Pancreas (tissue), 10 donors: ENCODE measurements at regions not wholly inside any gene's neighbourhood (a gene's known extent, or its start where the extent isn't known, plus 50 kb on each side); places are given as distances from the start of the nearest gene placed in this dataset.

Experiments used
- ATAC-seq, 4 donors: fragments of 200-7000 bp; cut with Tn5 transposase; one replicate each; pipeline versions ENCODE4 v1.8.0 to v1.9.1; 2020; ENCODE audit warnings: mild to moderate bottlenecking in 4 of 4, moderate library complexity in 4 of 4
- DNase-seq, 6 donors: peaks; one replicate each; pipeline ENCODE4 v3.0.0-alpha.2; 2020
- FAIRE-seq: peaks from 2 replicates; lab custom pipeline; 2012; peaks lifted over from hg19 to GRCh38; lab: Jason Lieb, UNC
- H3K27ac ChIP-seq, 4 donors: fragments of 200-600 bp; sonication (generic); 1 replicate in 3 of 4; 2 replicates in 1 of 4; pipeline versions ENCODE4 v1.5.0 to v1.8.0; 2020
- H3K27me3 ChIP-seq, 4 donors: fragments of 200-600 bp; one replicate each; pipeline ENCODE4 v1.8.0; 2021
- H3K36me3 ChIP-seq, 3 donors: fragments of 200-600 bp; sonication (generic) in 1 of 3; one replicate each; pipeline versions ENCODE4 v1.5.0 to v1.8.0; 2020 to 2021
- H3K4me1 ChIP-seq, 3 donors: fragments of 200-600 bp; one replicate each; pipeline ENCODE4 v1.8.0; 2021
- H3K4me3 ChIP-seq, 4 donors: fragments of 200-600 bp; sonication (generic) in 2 of 4; one replicate each; pipeline versions ENCODE4 v1.5.0 to v1.8.0; 2020 to 2021
- H3K9me3 ChIP-seq, 4 donors: fragments of 200-600 bp; one replicate each; pipeline ENCODE4 v1.8.0; 2021
- CTCF ChIP-seq, 4 donors: fragments of 200-600 bp; sonication (generic) in 3 of 4; IDR thresholded peaks; one replicate each; pipeline versions ENCODE4 v1.5.0 to v1.8.0; 2021; ENCODE audit warnings: antibody characterized with exemption in 4 of 4
- WGBS, 2 donors: extraction: QIAGEN DNeasy Blood & Tissue Kit; methylation state at CpG; one replicate each; pipeline ENCODE4 v1.1.7; 2013; 5-methylcytosine and 5-hydroxymethylcytosine counted together
- intact Hi-C, 3 donors: fragments of 100-400 bp; cut with DNase I; formaldehyde crosslinking; loops; one replicate each; pipeline versions ENCODE4 v1.11.1 to v1.14.2; 2022
- donor health status: healthy with polysubstance abuse.
- donor health status: DM: no; HTN: no; CAD: no; lungs with moderate emphysema.
- donor health status: DM: no; HTN: no; CAD: no.
- donor health status: control.
- donor health status: control.
- donor health status: Bipolar disorder and iron deficiency.
- donor health status: DM: yes; HTN: yes; CAD: no.
- donor health status: DM: no; HTN: no; CAD: no.
- donor health status: DM: no; HTN: no; CAD: no.
- donor health status: DM: yes; HTN: yes; CAD: no.

- peaks cover 2 to 9% (median 7%) of the 10 kb centered on the region in 3 donors for H3K4me1 ChIP-seq
- no peak for FAIRE-seq
- no peaks in the 10 kb centered on the region for H3K36me3 ChIP-seq
- no peak for TF ChIP-seq CTCF (IDR thresholded peaks at IDR 0.05)
- no peaks in the 10 kb centered on the region for H3K9me3 ChIP-seq
- intact Hi-C loops, result no loop called here
- H3K4me3 ChIP-seq, result no peak overlapping the region
- no peak for ATAC-seq
- no peak overlapping the region for H3K27ac ChIP-seq
- DNase-seq, result no peak
- 97 to 100% methylated on average over 1 of the region's 1 CpG for WGBS, 2 donors
- no peaks in the 10 kb centered on the region for H3K27me3 ChIP-seq
Observed at GRCh38 chr11:87602776-87603175, 565.0 kb downstream of the TMEM135 start.

GRCh38 chr11:87600938-87601337, 563.2 kb downstream of the TMEM135 start:
- Histone ChIP-seq H3K27me3 (no peaks in the 10 kb centered on the region), H3K36me3 (no peaks in the 10 kb centered on the region), H3K27ac (no peak overlapping the region), H3K9me3 (no peaks in the 10 kb centered on the region), H3K4me3 (no peak overlapping the region), H3K4me1 (peaks cover 2 to 9% (median 7%) of the 10 kb centered on the region in 3 donors)
- WGBS, 2 donors, result 15 to 17% methylated on average over 4 of the region's 4 CpGs
- intact Hi-C loops, result no loop called here
- ATAC-seq (peak in 2 of 4 donors; percentile 29 to 43), FAIRE-seq (no peak), DNase-seq (no peak)
- no peak for TF ChIP-seq CTCF (IDR thresholded peaks at IDR 0.05)

GRCh38 chr11:87597725-87598124, 560.0 kb downstream of the TMEM135 start:
- Histone ChIP-seq H3K4me3 (no peak overlapping the region), H3K27me3 (no peaks in the 10 kb centered on the region), H3K9me3 (no peaks in the 10 kb centered on the region), H3K36me3 (no peaks in the 10 kb centered on the region), H3K4me1 (peaks cover 0 to 9% (median 0%) of the 10 kb centered on the region in 3 donors), H3K27ac (no peak overlapping the region)
- no peak for TF ChIP-seq CTCF (IDR thresholded peaks at IDR 0.05)
- FAIRE-seq (no peak), DNase-seq (no peak), ATAC-seq (no peak)
- intact Hi-C loops, result no loop called here

GRCh38 chr11:87596176-87596575, 558.4 kb downstream of the TMEM135 start:
- WGBS, 2 donors, result 57 to 58% methylated on average over 5 of the region's 5 CpGs

More at GRCh38 chr11:87596176-87596575, 558.4 kb downstream of the TMEM135 start:
- TF ChIP-seq CTCF (IDR thresholded peaks at IDR 0.05), result no peak
- Histone ChIP-seq H3K4me3 (no peak overlapping the region), H3K36me3 (no peaks in the 10 kb centered on the region), H3K27me3 (no peaks in the 10 kb centered on the region), H3K4me1 (peaks cover 0 to 4% (median 0%) of the 10 kb centered on the region in 3 donors), H3K9me3 (no peaks in the 10 kb centered on the region), H3K27ac (no peak overlapping the region)
- intact Hi-C loops, result no loop called here
- no peak for FAIRE-seq
- DNase-seq, result no peak
- no peak for ATAC-seq
